GM12875 (cell line): ENCODE measurements at regions not wholly inside any gene's neighbourhood (a gene's known extent, or its start where the extent isn't known, plus 50 kb on each side); places are given as distances from the start of the nearest gene placed in this dataset.

Source experiments
- H3K4me3 ChIP-seq: one replicate; pipeline ENCODE4 v1.5.1; 2011; ENCODE audit warnings: low read depth, low read length, control low read depth
- TF ChIP-seq, protein P1 (sequence below): IDR thresholded peaks from 2 replicates; pipeline ENCODE4 v1.5.1; 2011; ENCODE audit warnings: low read depth, mild to moderate bottlenecking, control low read depth, inconsistent platforms, low read length, moderate library complexity, borderline replicate concordance; ENCODE audit not compliant: insufficient read depth

DNA sequence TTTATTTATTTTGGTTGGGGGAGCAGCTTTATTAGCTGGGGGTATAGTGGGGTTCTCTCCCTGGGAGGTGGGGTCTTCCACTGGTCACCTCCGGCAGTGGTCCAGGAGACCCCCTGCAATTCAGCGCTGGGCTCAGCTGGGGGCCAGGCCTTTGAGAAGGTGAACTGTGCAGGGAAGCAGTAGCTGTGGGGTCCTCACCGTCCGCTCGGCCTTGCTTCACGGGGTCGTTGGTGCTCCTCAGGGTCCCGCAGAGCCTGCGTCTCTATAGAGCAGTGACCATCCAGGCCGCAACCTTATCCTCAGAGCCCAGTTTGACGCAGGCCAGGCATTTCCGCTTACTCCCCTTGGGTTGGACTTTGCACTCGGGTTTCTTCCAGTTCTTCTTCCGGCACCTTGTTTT, 1954.7 kb downstream of the TP53TG3F start:
- TF ChIP-seq, protein P1, sequence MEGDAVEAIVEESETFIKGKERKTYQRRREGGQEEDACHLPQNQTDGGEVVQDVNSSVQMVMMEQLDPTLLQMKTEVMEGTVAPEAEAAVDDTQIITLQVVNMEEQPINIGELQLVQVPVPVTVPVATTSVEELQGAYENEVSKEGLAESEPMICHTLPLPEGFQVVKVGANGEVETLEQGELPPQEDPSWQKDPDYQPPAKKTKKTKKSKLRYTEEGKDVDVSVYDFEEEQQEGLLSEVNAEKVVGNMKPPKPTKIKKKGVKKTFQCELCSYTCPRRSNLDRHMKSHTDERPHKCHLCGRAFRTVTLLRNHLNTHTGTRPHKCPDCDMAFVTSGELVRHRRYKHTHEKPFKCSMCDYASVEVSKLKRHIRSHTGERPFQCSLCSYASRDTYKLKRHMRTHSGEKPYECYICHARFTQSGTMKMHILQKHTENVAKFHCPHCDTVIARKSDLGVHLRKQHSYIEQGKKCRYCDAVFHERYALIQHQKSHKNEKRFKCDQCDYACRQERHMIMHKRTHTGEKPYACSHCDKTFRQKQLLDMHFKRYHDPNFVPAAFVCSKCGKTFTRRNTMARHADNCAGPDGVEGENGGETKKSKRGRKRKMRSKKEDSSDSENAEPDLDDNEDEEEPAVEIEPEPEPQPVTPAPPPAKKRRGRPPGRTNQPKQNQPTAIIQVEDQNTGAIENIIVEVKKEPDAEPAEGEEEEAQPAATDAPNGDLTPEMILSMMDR, result no peak
- no peak overlapping the region for H3K4me3 ChIP-seq

DNA sequence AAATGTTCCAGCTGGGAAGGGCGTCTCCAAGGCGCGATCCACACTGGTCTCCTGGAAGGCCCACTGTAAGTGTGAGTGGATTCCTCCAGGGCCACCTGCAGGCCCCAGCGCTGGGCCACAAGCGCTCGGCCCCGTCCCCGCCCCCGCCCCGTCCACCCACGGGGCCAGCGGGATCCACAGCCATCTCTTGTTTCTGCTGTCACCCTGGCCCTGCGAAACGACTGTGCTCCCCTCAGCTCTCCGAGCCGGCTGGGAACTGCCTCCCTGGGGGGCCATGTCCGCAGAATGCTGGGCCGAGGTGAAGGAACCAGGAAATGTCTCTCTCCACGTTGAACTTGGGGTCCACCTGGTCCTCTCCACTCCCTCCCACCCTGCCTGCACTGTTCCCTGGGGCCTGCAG, 1955.2 kb downstream of the TP53TG3F start:
- H3K4me3 ChIP-seq, result no peak overlapping the region
- TF ChIP-seq, protein P1, result no peak

DNA sequence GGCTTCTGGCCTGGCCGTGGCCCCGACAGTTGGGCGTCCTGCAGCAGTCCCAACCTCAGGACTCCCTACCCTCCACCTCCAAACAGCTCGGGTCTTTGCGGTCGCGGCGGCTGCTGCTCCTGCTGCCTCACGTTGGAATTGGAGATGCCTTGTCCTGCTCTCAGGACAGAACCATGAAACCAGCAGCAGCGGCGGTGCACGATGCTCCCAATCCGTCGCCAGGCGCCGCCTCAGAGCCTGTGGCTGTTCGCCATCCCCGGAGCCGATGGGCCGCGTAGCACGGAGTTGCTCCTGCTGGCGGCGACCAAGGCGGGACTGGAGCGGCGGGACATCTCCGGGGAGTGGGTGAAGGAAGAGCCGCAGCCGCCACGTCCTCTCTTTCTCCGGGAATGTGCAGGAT, 1965.9 kb downstream of the TP53TG3F start:
- TF ChIP-seq, protein P1, result no peak
- H3K4me3 ChIP-seq, result no peak overlapping the region

DNA sequence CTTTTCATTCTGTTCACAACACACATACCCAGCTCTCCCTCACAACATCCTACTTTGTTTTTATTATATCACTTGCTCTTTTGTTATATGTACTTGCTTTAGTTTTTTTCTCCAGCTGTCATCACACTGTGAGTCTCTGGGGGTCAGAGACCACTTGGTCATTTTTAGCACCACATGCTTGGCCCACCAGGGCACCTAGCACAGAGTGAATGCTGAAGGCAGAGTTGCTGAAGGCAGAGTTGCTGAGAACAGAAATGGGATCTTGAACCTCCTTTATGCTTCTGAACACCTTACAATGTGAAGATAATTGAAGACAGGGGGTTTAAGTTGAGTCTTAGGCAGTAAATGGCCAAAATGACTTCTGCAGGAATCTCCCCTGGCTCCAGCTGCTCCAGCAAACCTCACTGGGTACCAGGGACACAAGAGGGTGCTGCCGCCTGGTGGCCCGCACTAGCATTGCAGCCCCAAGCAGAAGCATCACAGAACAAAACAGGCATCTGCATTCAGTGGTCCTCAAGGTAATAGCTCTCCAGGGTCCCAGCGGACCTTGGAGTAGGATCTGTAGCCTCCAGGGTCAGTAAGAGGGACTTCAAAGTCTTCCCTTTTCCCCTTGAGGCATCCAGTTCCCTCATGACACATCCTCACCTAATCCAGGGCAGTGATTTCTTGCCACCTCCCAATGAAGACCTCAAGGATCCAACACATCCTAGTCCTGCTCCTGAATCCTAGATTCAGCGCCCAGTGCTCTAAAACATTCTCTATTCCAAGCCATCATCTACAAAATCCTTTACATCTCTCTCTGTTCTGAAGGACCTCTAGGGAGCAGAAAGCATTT, 1972.6 kb downstream of the TP53TG3F start:
- TF ChIP-seq, protein P1, result peak; percentile 78
- H3K4me3 ChIP-seq, result no peak overlapping the region

DNA sequence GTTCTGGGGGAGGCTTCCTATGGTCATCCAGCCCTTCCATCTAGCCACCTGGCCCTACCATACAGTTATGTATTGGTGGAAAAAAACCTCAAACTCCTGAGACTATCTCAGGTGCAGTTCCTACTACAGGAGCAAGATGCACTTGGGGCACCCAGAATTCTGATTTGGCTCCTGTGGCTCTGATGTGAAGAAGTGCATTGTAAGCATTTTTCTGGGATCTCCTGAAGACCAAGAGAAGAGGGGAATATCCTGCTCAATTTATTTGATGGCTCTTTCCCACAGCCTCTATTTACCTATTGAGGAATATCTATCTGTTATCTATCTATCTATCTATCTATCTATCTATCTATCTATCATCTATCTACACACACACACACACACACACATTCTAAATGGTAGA, 1981.5 kb downstream of the TP53TG3F start:
- TF ChIP-seq, protein P1, result no peak

DNA sequence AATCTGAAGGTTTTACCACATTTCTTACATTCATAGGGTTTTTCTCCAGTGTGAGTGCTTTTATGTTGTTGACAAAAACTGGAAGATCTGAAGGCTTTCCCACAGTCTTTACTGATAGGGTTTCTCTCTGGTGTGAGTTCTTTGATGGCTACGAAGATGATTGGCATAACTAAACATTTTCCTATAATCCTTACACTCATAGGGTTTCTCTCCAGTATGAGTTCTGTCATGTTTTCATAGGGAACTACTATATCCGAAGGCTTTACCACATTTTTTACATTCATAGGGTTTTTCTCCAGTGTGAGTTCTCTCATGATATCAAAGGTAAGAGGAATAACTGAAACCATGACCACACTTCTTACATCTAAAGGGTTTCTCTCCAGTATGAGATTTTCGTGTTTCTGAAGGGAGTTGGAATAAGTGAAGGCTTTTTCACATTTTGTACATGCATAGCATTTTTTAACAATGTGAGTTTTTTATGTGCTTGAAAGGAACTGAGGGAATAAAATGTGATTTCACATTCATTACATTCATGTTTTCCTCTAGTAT, 1987.7 kb downstream of the TP53TG3F start:
- TF ChIP-seq, protein P1, result no peak
- no peak overlapping the region for H3K4me3 ChIP-seq

More for the DNA sequence above, 1981.5 kb downstream of the TP53TG3F start:
- H3K4me3 ChIP-seq, result no peak overlapping the region

DNA sequence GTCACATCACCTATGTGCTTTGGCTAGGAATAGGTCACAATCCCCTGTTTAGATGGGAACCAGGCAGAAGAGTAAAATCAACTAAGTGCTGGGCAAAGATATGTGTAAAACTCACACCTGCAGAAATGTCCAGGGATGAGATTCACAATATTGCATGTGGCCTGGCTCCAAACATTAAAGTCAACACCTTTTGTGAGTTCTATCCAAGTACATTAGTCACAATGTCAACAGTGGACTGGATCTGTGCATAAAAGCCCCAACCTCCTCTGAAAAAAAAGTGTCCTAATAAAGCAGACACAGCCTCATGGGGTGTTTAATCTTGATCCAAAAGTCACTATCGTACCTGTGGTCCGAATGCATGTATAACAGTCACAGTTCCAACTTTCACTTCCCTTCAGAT, 1990.3 kb downstream of the TP53TG3F start:
- TF ChIP-seq, protein P1, result no peak
- H3K4me3 ChIP-seq, result no peak overlapping the region
